GM18519 (cell line): ENCODE measurements at regions not wholly inside any gene's neighbourhood (a gene's known extent, or its start where the extent isn't known, plus 50 kb on each side); places are given as distances from the start of the nearest gene placed in this dataset.
"Not testable (repeated sequence)": the region's sequence is repeated elsewhere in the genome, so short reads cannot be mapped to it uniquely, and the experiment has no call there.

Source experiments
- ATAC-seq: cut with Tn5 transposase; IDR thresholded peaks from one replicate; pipeline ENCODE4 v1.9.1; 2021; ENCODE audit warnings: mild to moderate bottlenecking, moderate library complexity; ENCODE audit not compliant: unreplicated experiment, low FRiP score

DNA sequence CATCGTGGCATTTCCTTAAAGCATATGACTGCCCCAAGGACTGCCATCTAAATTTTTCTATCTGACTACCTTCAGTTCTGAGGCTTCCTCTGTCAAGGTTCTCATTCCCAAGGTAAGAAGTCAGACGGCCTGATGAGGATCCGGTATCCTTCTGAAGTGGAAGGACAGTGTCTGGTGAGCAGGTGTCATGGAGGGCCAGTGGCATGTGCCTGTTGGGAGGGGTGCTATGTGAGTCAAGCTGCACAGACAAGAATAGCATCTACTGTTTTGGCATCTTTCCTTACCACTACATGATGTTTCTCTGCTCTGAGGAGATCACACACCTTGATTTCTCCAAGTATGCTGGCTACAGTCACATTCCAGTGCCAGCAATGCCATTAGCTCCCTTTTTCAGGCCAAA is 99.6 kb upstream of the RGS1 start:
- no peak for ATAC-seq

DNA sequence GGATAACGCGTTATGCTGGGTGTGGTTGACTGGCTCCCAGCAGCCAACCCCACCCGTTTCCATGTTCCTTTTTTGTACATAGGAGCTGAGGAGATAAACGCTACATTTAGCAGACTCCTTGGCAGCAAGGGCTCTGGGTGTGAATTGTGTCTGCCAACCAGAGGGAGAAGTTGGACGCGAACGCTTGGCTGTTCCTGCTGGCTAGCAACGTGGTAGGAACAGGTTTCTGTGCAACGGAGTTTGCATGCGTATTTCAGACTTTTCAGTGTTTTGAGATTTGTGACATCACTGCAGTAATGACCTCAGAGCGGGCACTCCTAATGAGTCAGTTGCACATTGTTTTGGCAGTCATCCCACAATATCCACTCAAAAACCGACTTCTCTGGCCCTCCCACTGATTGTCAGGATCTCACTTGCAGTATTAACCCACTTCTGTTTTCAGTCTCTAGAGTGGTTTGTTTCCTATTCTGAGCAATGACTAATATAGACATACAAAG is 98.7 kb upstream of the RGS1 start:
- peak; percentile 76 for ATAC-seq

DNA sequence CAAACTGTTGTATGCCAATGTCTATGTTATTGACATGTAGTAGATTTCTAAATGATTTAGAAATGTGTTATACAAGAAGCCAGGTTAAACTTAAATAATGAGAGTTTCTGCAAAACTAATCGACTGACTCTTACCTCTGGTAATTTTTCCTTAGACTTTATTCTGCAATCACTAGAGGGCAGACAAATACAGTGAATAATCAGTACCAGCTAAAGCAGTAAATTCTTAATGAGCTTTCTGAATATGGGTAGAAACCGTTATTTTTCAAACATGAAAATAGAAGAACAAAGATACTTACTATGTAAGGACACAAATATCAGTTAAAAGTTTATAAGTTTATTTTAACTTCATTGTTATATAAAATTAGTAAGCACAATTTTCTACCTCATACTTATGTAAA is 97.9 kb upstream of the RGS1 start:
- no peak for ATAC-seq

DNA sequence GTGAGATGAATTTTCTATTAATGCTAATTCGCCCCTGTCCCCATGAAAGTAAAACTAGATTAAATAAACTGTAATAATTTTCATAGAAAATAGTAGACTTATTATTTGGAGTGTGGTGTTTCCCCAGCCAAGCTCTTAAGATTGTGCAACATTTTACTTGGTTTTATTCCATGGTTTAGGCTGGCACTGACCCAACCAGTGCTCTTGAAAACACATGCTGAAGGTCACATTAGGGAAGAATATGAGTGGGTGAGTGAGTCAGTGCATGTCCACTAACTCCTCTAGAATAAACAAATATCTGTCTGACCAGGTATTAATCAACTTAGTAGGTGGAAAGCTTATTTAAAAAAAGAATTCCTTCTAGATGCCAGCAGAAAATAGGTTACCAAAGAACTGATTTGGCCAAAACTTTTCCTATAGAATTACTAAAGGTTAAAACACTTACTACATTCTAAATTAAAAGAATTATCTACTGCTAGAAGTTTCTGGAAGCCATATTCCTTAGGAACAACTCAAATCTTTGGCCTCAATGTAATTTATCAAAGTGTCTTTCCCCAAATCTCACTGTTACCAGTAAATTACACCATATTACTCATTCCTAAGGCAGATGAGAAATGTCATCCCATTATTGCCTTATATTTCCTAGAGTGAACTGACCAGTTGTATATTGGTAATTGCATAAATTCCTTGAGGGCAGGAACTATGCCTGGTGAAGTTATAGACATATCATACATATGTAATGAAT is 89.7 kb upstream of the RGS1 start:
- ATAC-seq: no peak

DNA sequence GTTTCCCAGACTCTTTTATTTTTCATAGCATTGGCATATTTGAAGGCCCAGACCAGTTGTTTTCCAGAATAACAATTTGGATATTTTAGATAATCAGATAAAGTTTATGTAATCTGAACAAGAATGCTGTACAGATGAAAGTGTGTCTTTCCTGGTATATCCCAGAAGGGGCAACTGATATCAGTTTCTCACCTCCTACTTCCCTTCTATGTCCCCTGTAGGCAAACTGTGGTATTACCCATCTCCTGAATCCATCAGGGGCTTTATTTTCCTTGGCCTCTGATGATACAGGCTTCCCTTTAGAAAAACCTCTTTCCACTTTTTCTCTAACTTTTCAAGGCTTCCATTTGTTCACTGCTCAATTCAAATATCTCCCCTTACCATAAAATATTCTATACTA is 87.5 kb upstream of the RGS1 start:
- ATAC-seq: no peak

DNA sequence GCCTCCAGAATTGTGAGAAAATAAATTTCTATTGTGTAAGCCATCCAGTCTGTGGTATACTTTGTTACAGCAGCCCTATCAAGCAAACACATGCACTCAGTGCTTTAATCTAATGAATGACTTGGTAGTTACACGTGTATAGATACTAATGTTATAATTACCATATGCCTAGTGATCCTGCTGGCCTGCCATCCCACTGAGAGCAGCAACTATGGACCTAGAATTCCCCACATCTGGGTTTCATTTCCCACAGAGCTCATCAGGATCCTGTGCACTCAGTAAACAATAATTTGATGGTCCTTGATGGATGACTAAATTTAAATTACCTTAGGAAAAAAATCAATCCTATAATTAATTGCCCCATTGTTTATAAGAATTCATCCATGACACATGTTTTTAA is 86.5 kb upstream of the RGS1 start:
- ATAC-seq: no peak

DNA sequence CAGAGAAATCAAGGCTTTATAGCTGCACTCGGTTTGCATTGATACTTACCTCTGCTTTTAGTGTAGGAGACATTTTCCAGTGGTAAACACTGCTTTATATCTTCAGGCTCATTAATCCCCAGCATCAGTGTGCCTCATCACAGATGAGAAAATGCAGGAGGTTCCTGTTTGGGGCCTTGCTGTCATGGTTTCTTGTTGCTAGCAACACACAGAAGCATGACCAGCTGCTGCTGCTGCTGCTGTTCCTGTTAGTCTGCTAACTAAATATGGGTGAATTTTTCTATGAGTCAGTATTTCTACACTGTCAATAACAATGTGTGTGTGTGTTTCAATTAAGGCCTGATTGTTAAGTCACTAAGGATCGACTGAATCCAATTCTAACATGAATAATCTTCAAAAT is 85.8 kb upstream of the RGS1 start:
- peak; percentile 79 for ATAC-seq

DNA sequence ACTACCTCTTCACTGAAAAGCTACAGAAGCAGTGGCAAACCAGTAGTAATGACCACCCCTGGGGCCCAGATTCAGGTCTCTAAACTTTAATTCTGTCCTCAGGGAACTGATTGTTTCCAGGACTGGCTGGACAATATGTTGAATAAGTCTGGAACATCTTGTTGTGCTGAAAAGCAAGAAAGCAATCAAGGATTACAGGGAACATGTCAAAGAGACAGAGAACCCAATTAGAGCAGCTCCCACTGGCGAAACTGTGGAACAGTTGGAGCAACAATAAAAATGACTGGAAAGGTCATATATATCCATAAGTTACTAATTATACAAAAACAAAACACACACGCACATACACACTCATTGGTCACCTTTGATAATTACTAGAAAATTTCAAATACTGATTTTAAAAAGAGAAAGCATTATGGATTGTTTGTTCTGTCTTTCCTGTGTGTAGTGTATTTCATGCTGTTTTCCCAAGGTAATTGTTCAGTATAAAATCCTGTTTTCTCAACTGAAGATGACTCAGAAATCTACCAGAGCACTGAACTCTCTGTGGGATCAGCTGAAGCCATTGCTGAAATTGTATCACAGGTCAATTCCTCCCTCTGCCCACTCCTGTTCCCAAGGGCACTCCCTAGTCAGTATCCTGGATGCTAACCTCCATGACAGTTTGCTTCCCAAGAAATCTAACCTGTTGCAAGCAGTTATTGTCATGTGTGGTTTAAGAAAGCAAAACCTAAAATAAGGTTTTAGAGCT is 83.6 kb upstream of the RGS1 start:
- no peak for ATAC-seq

DNA sequence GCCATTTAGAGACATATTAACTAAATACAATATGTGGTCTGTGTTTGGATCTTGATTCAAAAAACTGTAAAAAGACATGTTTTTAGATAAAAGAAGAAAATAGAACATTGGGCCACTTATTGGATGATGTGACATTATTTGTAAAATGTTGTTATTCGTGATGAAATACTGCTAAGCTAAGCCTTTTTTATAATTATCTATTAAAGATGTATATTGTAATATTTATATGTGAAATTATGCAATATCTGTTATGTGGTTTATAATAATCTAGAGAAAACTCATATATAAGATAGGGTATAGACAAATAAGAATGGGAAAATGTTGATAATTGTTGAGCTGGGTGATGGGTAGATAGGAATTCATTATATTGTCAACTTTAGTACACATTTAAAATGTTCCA is 82.0 kb upstream of the RGS1 start:
- ATAC-seq: no peak

DNA sequence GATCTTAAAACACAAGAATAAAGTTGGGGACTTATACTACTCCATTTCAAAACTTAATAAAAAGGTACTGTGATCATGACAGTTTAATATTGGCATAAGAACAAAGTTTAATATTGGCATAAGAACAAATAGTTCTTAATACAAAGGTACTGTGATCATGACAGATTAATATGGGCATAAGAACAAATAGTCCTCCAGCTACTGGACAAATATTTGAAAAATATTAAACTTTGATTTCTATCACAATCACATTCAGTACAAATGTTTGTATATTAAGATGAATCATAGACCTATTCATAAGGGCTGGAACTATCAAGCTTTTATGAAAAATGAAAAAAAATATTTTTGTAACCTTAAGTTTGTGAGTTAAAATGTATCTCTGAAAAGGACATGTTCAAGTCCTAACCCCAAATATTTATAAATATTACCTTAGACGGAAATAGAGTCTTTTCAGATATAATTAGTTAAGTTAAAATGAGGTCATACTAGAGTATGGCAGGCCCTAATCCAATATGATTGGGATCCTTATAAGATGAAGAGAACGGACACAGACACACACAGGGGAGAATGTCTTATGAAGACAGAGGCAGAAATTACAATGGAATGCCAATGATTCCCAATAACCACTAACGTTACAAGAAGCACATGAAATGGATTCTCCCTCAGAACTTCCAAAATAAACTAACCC is 79.1 kb upstream of the RGS1 start:
- ATAC-seq: no peak

DNA sequence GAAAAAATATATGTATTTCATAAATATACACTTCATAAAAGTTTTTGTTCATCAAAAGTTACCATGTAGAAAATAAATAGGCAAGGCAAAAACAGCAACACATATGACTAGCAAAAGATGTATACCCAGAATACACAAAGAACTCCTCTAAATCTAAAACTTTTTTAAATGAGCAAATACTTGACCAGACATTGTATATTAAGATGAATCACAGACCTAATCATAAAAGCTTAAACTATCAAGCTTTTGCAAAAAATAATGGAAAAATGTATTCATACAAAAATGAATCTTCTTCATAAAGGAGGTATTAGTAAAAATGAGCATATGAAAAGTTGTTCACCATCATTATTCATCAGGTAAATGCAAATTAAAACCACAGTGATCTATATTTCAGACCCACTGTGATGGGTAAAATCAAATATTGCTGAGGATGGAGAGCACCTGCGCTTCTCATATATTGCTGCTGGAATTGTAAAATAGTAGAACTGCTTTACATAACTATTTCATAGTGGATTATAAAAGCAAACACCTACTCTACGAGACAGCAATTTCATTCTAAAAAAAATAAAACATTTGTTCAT is 78.3 kb upstream of the RGS1 start:
- ATAC-seq: no peak

DNA sequence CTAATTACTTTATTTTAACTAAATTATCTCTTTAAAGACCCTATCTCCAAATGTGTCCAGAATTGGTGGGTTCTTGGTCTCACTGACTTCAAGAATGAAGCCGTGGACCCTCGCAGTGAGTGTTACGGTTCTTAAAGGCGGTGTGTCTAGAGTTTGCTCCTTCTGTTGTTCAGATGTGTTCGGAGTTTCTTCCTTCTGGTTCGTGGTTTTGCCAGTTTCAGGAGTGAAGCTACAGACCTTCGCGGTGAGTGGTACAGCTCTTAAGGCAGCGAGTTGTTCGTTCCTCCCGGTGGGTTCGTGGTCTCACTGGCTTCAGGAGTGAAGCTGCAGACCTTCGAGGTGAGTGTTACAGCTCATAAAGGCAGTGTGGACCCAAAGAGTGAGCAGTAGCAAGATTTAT is 77.5 kb upstream of the RGS1 start:
- ATAC-seq: not testable (repeated sequence)

DNA sequence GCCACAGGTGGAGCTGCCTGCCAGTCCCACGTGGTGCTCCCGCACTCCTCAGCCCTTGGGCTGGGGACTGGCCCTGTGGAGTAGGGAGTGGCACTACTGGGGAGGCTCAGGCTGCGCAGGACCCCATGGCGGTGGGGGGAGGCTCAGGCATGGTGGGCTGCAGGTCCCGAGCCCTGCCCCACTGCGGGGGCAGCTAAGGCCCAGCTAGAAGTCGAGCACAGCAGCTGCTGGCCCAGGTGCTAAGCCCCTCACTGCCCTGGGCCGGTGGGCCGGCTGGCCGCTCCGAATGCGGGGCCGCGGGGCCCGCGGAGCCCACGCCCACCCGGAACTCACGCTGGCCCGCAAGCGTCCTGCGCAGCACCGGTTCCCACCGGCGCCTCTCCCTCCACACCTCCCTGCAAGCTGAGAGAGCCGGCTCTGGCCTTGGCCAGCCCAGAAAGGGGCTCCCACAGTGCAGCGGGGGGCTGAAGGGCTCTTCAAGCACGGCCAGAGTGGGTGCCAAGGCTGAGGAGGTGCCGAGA is 76.5 kb upstream of the RGS1 start:
- ATAC-seq: not testable (repeated sequence)

DNA sequence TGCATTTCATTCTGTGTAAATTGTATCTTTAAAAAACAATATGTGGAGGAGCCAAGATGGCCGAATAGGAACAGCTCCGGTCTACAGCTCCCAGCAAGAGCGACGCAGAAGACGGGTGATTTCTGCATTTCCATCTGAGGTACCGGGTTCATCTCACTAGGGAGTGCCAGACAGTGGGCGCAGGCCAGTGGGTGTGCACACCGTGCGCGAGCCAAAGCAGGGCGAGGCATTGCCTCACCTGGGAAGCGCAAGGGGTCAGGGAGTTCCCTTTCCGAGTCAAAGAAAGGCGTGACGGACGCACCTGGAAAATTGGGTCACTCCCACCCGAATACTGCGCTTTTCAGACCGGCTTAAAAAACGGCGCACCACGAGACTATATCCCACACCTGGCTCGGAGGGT is 75.0 kb upstream of the RGS1 start:
- not testable (repeated sequence) for ATAC-seq

DNA sequence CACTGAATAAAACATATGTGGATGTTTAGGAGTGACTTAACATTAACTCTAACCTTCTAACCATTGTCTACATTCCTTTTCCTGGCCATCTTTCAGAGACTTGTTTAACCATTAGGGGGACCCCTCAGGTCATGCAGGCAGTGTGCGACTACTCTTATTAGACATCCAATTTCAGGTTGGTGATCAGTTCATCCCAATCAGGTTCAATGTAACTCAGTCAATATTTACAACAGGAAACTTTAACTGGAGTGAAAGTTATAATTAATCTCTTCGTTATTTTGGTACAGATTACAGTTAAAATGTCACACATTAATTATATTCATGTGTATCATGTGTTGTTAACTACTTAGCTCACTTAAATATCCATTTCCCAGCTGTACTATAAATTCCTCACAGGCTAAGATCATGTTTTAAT is 68.8 kb upstream of the RGS1 start:
- peak; percentile 99 for ATAC-seq

DNA sequence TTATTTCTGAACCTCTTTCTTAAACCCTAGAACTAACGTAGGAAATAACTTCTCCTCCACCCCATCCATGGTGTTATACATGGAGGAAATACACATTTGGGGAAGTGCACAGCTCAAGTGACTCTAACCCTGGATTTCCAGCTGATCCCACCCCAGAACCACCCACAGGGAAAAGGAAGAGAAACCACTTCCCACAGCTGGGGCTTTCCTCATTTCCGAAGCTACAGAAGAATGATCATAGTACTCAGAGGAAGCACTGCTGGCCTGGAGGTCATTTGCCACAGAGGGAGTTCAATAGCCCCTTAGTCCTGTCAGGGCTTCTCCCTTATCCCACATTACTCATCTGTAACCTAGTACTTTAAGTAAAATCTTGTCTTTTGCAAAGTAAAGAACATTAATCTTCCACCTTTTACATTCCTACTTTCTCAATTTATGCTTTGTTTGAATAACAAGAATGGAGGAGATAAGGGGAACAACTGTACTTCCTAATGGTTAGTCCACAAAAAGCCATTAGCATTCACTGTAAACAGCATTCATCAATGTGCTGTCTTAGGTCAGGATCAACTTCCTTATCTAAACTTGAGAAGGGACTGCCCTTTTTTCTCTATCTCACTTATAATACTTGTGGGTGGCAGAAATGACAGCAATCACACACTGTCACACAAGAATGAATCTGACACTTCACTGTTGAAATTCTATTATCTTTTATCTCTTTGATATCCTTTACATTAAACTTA is 63.0 kb upstream of the RGS1 start:
- peak; percentile 28 for ATAC-seq

DNA sequence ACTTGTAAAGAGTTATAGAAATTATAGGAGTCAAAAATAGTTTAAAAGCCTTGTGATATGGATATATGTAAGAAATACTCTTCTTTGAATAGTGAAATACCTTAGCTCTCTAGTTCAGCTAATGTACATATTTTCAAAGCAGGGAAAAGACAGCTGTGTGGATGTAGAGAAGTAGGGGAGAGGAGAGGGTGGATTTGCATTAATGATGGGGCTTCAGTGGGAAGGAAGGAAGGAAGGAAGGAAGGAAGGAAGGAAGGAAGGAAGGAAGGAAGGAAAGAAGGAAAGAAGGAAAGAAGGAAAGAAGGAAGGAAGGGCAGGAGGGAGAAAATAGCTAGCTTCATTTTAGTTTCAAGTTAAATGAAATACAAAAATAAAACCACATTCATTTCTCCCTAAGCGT is 62.4 kb upstream of the RGS1 start:
- ATAC-seq: no peak

DNA sequence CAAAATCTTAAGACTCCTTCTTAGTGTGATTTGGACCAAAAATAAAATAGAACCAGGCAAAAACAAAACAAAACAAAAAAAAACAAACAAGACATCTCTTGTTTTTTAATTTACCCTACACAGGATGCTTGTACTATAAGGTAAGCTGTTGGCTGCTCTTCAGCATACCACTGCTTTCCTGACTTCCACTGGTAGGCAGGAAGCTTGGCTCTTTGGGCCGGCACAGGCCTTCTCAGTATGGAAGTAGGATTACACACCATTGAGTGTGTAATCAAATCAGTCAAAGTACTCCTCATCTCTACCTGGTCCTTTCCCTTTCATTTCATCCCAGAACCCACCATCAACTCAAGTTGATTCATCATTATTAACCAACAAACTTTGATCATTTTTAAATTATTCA is 61.9 kb upstream of the RGS1 start:
- ATAC-seq: no peak

DNA sequence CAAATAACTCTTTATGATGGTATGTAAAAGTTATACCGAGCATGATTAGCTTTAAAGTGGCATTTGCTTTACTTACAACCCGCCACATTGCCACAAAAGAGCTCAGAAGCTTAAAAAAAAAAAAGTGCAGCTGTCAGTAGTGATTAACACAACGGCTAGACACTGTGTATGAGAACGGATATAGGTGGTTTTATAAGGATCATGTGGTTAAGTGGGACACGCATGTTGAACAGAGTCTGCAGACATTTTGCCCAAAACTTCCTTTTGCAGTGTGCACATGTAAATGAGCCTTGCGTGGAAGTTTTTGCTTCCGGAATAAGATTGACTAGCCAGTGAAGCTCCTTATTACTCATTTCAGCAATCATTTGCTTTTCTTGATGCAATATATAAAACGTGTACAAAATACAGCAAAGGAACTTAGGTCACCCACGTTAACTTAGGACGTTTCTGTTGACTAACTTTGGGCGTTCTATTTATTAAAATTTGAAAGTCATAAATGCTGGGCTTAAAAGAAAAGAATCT is 58.7 kb upstream of the RGS1 start:
- peak; percentile 97 for ATAC-seq
